ENCODE measurements at regions not wholly inside any gene's neighbourhood (a gene's known extent, or its start where the extent isn't known, plus 50 kb on each side); places are given as distances from the start of the nearest gene placed in this dataset.
"Not testable (repeated sequence)": the region's sequence is repeated elsewhere in the genome, so short reads cannot be mapped to it uniquely, and the experiment has no call there.

- DNase-seq: no peak
These were observed 612.7 kb upstream of the TBX3 start for GRCh38 chr12:115296613-115297198.

- DNase-seq: no peak
These were observed 611.9 kb upstream of the TBX3 start for GRCh38 chr12:115295886-115296285.

DNA sequence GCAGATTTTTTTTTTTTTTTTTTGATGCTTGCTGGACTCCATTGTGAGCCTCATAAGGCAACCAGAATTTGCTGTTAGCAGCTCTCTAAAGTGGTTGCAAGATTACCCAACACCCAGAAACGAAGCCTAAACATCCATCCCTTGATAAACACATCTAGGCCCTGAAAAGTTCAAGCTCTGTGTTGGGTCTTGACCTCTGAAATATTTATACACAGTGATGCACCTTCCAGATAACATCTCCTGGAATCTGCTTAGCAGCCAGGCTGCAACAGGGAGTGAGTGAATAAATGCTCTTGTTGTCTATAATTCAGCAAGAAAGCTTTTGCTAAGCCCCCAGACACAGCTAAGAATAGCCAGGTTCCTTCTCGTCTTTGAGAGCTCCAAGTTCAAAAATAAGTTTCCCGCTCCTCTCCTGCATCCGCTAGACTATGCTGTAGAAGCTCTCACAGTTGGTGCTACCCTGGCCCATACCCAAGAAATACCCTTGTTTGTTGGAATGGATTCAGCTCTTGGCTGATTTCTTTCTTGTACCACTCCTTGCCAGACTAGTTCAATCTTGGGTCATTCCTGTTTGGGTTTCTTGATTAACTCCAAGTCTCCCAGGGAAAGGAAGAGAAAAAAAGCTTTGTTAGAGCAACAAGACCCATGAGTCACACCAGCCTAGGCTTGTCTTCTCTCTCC, 610.6 kb upstream of the TBX3 start:
- DNase-seq: no peak

DNA sequence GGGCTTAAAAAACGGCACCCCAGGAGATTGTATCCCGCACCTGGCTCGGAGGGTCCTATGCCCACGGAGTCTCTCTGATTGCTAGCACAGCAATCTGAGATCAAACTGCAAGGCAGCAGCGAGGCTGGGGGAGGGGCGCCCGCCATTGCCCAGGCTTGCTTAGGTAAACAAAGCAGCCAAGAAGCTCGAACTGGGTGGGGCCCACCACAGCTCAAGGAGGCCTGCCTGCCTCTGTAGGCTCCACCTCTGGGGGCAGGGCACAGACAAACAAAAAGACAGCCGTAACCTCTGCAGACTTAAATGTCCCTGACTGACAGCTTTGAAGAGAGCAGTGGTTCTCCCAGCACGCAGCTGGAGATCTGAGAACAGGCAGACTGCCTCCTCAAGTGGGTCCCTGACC, 601.5 kb upstream of the TBX3 start:
- not testable (repeated sequence) for DNase-seq

- no peak for DNase-seq
These were observed 589.5 kb upstream of the TBX3 start for GRCh38 chr12:115273456-115273855.

GRCh38 chr12:115268451-115268850, 584.5 kb upstream of the TBX3 start:
- DNase-seq: no peak

DNA sequence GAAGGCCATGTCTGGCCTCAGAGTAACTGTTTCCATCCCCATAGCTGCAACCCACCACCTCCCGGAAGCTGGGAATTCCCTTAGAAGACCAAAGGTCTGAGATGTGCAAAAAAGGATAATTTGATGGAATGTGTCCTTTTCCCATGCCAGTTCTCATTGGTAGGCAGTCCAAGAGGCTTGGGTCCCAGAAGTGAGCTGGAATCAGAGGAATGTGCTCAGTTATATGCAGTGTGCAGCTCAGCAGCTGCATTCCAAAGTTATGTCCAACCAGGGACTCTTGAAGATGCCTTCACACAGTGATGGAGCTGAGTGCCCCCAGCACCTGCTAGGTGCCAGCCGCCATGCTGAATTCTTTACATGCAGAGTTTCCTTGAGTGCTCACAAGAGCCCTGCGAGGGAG, 583.9 kb upstream of the TBX3 start:
- no peak for DNase-seq

GRCh38 chr12:115267464-115267863, 583.5 kb upstream of the TBX3 start:
- no peak for DNase-seq

DNA sequence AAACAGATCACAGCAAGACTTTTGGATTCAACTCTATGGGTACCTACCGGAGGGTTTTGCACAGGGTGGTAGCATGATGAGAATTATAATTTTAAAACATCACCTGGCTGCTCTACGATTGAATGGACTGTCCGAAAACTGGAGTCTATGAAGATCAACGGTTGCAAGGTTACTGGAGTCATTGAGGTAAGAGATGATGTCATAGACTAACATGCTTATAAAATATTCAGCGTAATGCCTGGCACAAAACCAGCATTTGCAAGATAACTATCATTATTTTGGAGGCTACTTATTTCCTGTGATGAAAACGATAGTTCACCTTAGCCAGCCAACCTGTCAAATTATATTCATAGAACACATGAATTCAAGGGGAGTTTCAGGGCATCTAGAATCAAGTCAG, 580.6 kb upstream of the TBX3 start:
- no peak for DNase-seq

- no peak for DNase-seq
These were observed 577.9 kb upstream of the TBX3 start for GRCh38 chr12:115261691-115262398.

GRCh38 chr12:115260762-115261675, 577.0 kb upstream of the TBX3 start:
- DNase-seq: no peak

- no peak for DNase-seq
These were observed 576.2 kb upstream of the TBX3 start for GRCh38 chr12:115259968-115260747.

DNA sequence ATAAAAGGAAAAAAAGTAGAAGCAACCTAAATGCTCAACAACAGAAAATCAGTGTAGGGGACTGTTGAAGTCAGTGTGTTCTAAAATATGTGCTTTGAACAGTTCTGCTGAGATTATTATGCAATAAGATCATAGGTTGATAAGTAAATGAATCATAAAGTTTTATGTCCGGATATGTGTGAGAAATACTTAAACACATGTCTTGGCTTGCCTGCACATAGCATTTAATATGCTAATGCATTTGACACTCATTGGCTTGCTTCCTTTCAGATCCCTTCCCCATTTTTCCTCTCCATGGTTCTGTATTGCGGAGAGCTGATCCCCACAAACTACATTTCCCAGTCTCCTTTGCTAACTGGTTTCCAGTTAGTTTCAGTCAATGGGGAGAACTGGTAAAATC, 573.8 kb upstream of the TBX3 start:
- DNase-seq: no peak

GRCh38 chr12:115255962-115256361, 572.0 kb upstream of the TBX3 start:
- DNase-seq: no peak

- DNase-seq: no peak
These were observed 571.3 kb upstream of the TBX3 start for GRCh38 chr12:115255257-115255656.

- DNase-seq: no peak
These were observed 569.1 kb upstream of the TBX3 start for GRCh38 chr12:115253049-115253448.

GRCh38 chr12:115251727-115252126, 567.8 kb upstream of the TBX3 start:
- DNase-seq: no peak

DNA sequence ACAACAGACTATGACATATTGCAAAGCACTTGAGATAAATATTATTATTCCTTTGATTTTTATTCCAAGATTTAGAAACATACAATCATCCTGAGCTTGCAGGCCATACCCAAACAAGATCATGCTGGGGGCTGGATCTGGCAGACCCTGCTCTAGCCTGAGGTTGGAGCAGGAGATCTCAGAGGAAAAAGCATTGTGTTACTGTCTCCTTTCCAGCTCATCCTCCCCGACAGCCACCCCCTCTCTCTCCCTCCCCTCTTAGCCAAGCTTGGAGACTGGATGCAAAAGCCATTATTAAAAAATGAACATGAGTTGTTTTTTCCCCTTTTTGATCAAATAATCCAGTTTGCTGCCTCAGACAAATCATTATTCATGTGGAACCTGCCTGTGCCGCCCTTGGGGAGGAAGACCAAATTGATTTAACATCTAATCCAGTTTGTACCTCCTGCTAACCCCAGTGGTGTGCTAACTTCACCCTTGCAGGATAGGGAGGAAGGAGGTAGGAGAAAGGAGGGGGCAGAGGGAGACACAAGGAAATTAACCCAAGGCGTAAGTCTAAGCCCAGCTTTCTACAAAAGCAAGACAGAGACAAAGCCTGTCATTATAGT, 565.8 kb upstream of the TBX3 start:
- DNase-seq: no peak

GRCh38 chr12:115245020-115245419, 561.0 kb upstream of the TBX3 start:
- DNase-seq: no peak

GRCh38 chr12:115243933-115244628, 560.1 kb upstream of the TBX3 start:
- DNase-seq: no peak

DNA sequence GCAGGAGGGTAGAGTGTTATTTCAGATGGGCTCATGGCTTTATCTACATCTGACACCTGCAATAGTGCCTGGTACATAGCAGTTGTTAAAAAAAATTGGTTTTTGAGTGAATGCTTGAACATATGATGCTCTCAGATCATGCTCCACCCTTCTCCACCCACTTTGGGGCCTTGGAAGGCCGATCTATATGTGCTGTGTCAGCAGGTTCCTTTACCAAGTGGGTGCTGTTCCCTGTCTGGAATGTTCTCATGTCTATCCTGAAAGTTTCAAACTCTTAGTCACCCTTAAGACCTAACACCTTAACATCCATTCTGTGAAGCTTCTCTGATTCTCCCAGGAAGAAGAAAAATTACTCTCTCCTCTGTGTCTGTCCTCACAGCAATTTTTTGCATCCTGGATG, 556.3 kb upstream of the TBX3 start:
- no peak for DNase-seq

All from KG1 (cell line).